ENCODE measurements at regions not wholly inside any gene's neighbourhood (a gene's known extent, or its start where the extent isn't known, plus 50 kb on each side); places are given as distances from the start of the nearest gene placed in this dataset.

- TF ChIP-seq CTCF (IDR thresholded peaks at IDR 0.05; ENCODE audit: extremely low read depth in 1 of 2, insufficient read depth in 1 of 2, low read depth in 1 of 2, low read length in 2 of 2) = no peak
- no peak for TF ChIP-seq GATA2 (IDR thresholded peaks at IDR 0.05; ENCODE audit: insufficient read depth, insufficient read length, low read depth, low read length)
- TF ChIP-seq MYC (IDR thresholded peaks at IDR 0.05; ENCODE audit: low read depth, low read length) = no peak
- TF ChIP-seq POLR2A (IDR thresholded peaks at IDR 0.05; ENCODE audit: low read depth, low read length) = no peak
- no peak for TF ChIP-seq POLR2AphosphoS5 (IDR thresholded peaks at IDR 0.05; ENCODE audit: insufficient read depth, low read depth, low read length)
- no peak for TF ChIP-seq JUN (IDR thresholded peaks at IDR 0.05; ENCODE audit: borderline replicate concordance, insufficient read depth, insufficient read length, low read depth)
These were observed 975.7 kb upstream of the PABPC4L start for GRCh38 chr4:135177321-135177720.
